Right lobe of liver (tissue), 4 donors: ENCODE measurements at regions not wholly inside any gene's neighbourhood (a gene's known extent, or its start where the extent isn't known, plus 50 kb on each side); places are given as distances from the start of the nearest gene placed in this dataset.

Experiments
- POLR2A ChIP-seq: fragments of 450-650 bp; IDR thresholded peaks from one replicate; pipeline ENCODE4 v1.6.1; 2017; ENCODE audit warnings: antibody characterized with exemption, mild to moderate bottlenecking
- TF ChIP-seq, protein P1 (sequence below), 4 donors: fragments of 200-600 bp in 3 of 4; fragments of 450-650 bp in 1 of 4; IDR thresholded peaks; one replicate each; pipeline versions ENCODE4 v1.5.1 to v1.8.0; 2016 to 2022; ENCODE audit warnings: antibody characterized with exemption in 4 of 4, mild to moderate bottlenecking in 2 of 4
- donor health status: DM: no; HTN: no; CAD: no.
- donor health status: DM: no; HTN: no; CAD: no.
- donor health status: DM: no; HTN: yes; CAD: no.

DNA sequence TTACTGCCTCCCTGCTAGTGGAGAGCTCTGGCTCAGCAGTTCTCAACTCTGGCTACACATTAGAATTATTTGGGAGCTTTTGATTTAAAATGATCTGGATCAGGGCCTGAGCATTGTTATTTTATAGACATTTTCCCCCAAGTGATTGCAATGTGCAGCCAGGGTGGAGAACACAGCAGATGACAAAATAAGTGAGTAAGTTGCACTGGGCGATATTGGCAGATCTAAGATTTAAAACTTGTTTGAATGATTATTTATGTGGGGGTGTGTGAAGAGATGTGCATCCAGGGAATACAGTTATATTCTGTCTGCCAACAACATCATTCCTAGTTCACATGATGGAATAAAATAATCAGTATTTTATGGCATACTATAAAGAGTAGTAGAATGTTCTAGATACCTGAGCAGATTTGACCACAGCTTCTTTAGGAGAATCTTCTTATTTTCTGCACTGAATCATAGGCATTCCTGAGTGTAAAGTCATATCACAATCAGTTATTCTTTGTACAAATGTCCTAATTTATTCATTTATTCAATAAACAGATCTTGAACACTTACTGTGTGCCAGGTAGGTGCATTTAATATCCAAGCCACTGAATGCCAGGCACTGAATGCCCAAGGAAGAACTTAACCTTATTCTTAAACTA lies 123.9 kb downstream of the UCHL1 start:
- no peak for TF ChIP-seq POLR2A
- TF ChIP-seq, protein P1, sequence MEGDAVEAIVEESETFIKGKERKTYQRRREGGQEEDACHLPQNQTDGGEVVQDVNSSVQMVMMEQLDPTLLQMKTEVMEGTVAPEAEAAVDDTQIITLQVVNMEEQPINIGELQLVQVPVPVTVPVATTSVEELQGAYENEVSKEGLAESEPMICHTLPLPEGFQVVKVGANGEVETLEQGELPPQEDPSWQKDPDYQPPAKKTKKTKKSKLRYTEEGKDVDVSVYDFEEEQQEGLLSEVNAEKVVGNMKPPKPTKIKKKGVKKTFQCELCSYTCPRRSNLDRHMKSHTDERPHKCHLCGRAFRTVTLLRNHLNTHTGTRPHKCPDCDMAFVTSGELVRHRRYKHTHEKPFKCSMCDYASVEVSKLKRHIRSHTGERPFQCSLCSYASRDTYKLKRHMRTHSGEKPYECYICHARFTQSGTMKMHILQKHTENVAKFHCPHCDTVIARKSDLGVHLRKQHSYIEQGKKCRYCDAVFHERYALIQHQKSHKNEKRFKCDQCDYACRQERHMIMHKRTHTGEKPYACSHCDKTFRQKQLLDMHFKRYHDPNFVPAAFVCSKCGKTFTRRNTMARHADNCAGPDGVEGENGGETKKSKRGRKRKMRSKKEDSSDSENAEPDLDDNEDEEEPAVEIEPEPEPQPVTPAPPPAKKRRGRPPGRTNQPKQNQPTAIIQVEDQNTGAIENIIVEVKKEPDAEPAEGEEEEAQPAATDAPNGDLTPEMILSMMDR (IDR thresholded peaks at IDR 0.05): no peak
